Mesendoderm (in vitro differentiated cells): ENCODE measurements at regions not wholly inside any gene's neighbourhood (a gene's known extent, or its start where the extent isn't known, plus 50 kb on each side); places are given as distances from the start of the nearest gene placed in this dataset.
"Not testable (repeated sequence)": the region's sequence is repeated elsewhere in the genome, so short reads cannot be mapped to it uniquely, and the experiment has no call there.

Source experiments
- DNase-seq: peaks from one replicate; pipeline ENCODE4 v3.0.0; 2013
- H2AK5ac ChIP-seq: 2 replicates; pipeline ENCODE4 v1.6.1; 2013; ENCODE audit warnings: low read length, inconsistent platforms
- H2BK120ac ChIP-seq: 2 replicates; pipeline ENCODE4 v1.6.1; 2013; ENCODE audit warnings: low read depth, mild to moderate bottlenecking, low read length, moderate library complexity, mixed read lengths
- H2BK15ac ChIP-seq: replicated peaks from 2 replicates; pipeline ENCODE4 v1.6.1; 2013; ENCODE audit warnings: low read depth, mild to moderate bottlenecking, moderate library complexity
- H2BK5ac ChIP-seq: 2 replicates; pipeline ENCODE4 v1.6.1; 2013; ENCODE audit warnings: low read length, inconsistent platforms
- H3K18ac ChIP-seq: 2 replicates; pipeline ENCODE4 v1.6.1; 2013; ENCODE audit warnings: mild to moderate bottlenecking, low read length, mixed read lengths
- H3K23ac ChIP-seq: one replicate; pipeline ENCODE4 v1.6.1; 2013; ENCODE audit warnings: low read length
- H3K27ac ChIP-seq: 2 replicates; pipeline ENCODE4 v1.5.1; 2013; ENCODE audit warnings: low read depth, mild to moderate bottlenecking, inconsistent platforms, low read length, moderate library complexity
- H3K27me3 ChIP-seq: 2 replicates; pipeline ENCODE4 v1.6.1; 2013; ENCODE audit warnings: low read length, control low read depth, mild to moderate bottlenecking, inconsistent platforms; ENCODE audit not compliant: insufficient read depth, poor library complexity
- H3K36me3 ChIP-seq: 2 replicates; pipeline ENCODE4 v1.6.1; 2013; ENCODE audit warnings: low read length, inconsistent platforms; ENCODE audit not compliant: control insufficient read depth, insufficient read depth
- H3K4ac ChIP-seq: one replicate; pipeline ENCODE4 v1.6.1; 2013; ENCODE audit warnings: low read depth, mild to moderate bottlenecking, low read length, moderate library complexity
- H3K4me1 ChIP-seq: 2 replicates; pipeline ENCODE4 v1.6.1; 2013; ENCODE audit warnings: low read depth, low read length, inconsistent platforms; ENCODE audit not compliant: control insufficient read depth
- H3K4me2 ChIP-seq: 2 replicates; pipeline ENCODE4 v1.6.1; 2013; ENCODE audit warnings: low read length
- H3K4me3 ChIP-seq: 2 replicates; pipeline ENCODE4 v1.5.1; 2013; ENCODE audit warnings: mild to moderate bottlenecking, low read length
- H3K56ac ChIP-seq: one replicate; pipeline ENCODE4 v1.6.1; 2013; ENCODE audit warnings: low read length
- H3K79me1 ChIP-seq: 2 replicates; pipeline ENCODE4 v1.6.1; 2013; ENCODE audit warnings: low read length, inconsistent platforms
- H3K79me2 ChIP-seq: 2 replicates; pipeline ENCODE4 v1.6.1; 2013; ENCODE audit warnings: mild to moderate bottlenecking, low read length; ENCODE audit not compliant: control insufficient read depth, insufficient read depth
- H3K9ac ChIP-seq: 2 replicates; pipeline ENCODE4 v1.6.1; 2013; ENCODE audit warnings: low read length, inconsistent platforms
- H4K5ac ChIP-seq: one replicate; pipeline ENCODE4 v1.6.1; 2013; ENCODE audit warnings: low read length
- H4K8ac ChIP-seq: one replicate; pipeline ENCODE4 v1.6.1; 2013; ENCODE audit warnings: low read depth, mild to moderate bottlenecking, control low read depth, low read length, moderate library complexity
- WGBS: extraction: QIAGEN DNeasy Blood & Tissue Kit; methylation state at CpG from one replicate; pipeline ENCODE4 v1.1.7; 2013; ENCODE audit warnings: low lambda C conversion rate, missing lambda C conversion rate; ENCODE audit not compliant: insufficient coverage; ENCODE audit errors: extremely low coverage; 5-methylcytosine and 5-hydroxymethylcytosine counted together

GRCh38 chr12:67068761-67069450 is 200.3 kb upstream of the CAND1 start:
- Histone ChIP-seq H3K36me3 (no peaks in the 10 kb centered on the region), H3K79me1 (no peaks in the 10 kb centered on the region), H3K4me1 (peaks cover 5% of the 10 kb centered on the region), H3K4me3 (peak overlapping the region; percentile 81), H2BK5ac (no peak overlapping the region), H3K4me2 (peak overlapping the region; percentile 15), H3K18ac (peak overlapping the region; percentile 91), H3K27me3 (no peaks in the 10 kb centered on the region), H3K27ac (peak overlapping the region; percentile 90), H4K5ac (no peak overlapping the region), H4K8ac (no peak overlapping the region), H3K9ac (peak overlapping the region; percentile 82), H3K56ac (peak overlapping the region; percentile 91), H3K23ac (peak overlapping the region; percentile 80), H2AK5ac (no peak overlapping the region), H2BK120ac (peak overlapping the region; percentile 76), H2BK15ac (no peak overlapping the region), H3K4ac (peak overlapping the region; percentile 82), H3K79me2 (peaks cover 4% of the 10 kb centered on the region)
- no CpG with 5 or more reads among the region's 81 CpGs for WGBS
- peak; percentile 86 for DNase-seq

GRCh38 chr12:67069451-67070306 is 199.5 kb upstream of the CAND1 start:
- Histone ChIP-seq H4K5ac (no peak overlapping the region), H2AK5ac (no peak overlapping the region), H3K79me2 (peaks cover 4% of the 10 kb centered on the region), H3K23ac (no peak overlapping the region), H3K36me3 (no peaks in the 10 kb centered on the region), H3K18ac (peak overlapping the region; percentile 91), H3K9ac (peak overlapping the region; percentile 68), H3K4me3 (peak overlapping the region; percentile 48), H3K4me1 (peaks cover 5% of the 10 kb centered on the region), H3K79me1 (no peaks in the 10 kb centered on the region), H3K56ac (peak overlapping the region; percentile 88), H3K4ac (peak overlapping the region; percentile 82), H4K8ac (no peak overlapping the region), H2BK15ac (no peak overlapping the region), H2BK5ac (no peak overlapping the region), H2BK120ac (peak overlapping the region; percentile 70), H3K27ac (peak overlapping the region; percentile 90), H3K27me3 (no peaks in the 10 kb centered on the region), H3K4me2 (peak overlapping the region; percentile 82)
- WGBS, result no CpG with 5 or more reads among the region's 68 CpGs
- DNase-seq, result peak; percentile 90

- H2BK120ac ChIP-seq, result no peak overlapping the region
- peak; percentile 29 for DNase-seq
- H4K5ac ChIP-seq, result no peak overlapping the region
- no peak overlapping the region for H3K4ac ChIP-seq
- no peak overlapping the region for H2AK5ac ChIP-seq
- peaks cover 5% of the 10 kb centered on the region for H3K4me1 ChIP-seq
- H3K79me1 ChIP-seq, result no peaks in the 10 kb centered on the region
- no peak overlapping the region for H3K4me3 ChIP-seq
- no peaks in the 10 kb centered on the region for H3K36me3 ChIP-seq
- no peak overlapping the region for H4K8ac ChIP-seq
- WGBS, result no CpG with 5 or more reads among the region's 6 CpGs
- H3K27me3 ChIP-seq, result no peaks in the 10 kb centered on the region
- H3K9ac ChIP-seq, result peak overlapping the region; percentile 68
- no peak overlapping the region for H3K18ac ChIP-seq
- H3K79me2 ChIP-seq, result peaks cover 4% of the 10 kb centered on the region
- H2BK15ac ChIP-seq, result no peak overlapping the region
- H3K56ac ChIP-seq, result peak overlapping the region; percentile 88
- H3K27ac ChIP-seq, result no peak overlapping the region
- H2BK5ac ChIP-seq, result no peak overlapping the region
- no peak overlapping the region for H3K23ac ChIP-seq
- peak overlapping the region; percentile 82 for H3K4me2 ChIP-seq
Measured at GRCh38 chr12:67070307-67070600, 198.9 kb upstream of the CAND1 start.

- H3K4me3 ChIP-seq, result no peak overlapping the region
- H2BK15ac ChIP-seq, result no peak overlapping the region
- no peak overlapping the region for H2BK5ac ChIP-seq
- no peak overlapping the region for H3K9ac ChIP-seq
- H3K27me3 ChIP-seq, result no peaks in the 10 kb centered on the region
- H3K79me1 ChIP-seq, result no peaks in the 10 kb centered on the region
- no peak overlapping the region for H3K56ac ChIP-seq
- peaks cover 4% of the 10 kb centered on the region for H3K79me2 ChIP-seq
- no peaks in the 10 kb centered on the region for H3K36me3 ChIP-seq
- H3K4ac ChIP-seq, result no peak overlapping the region
- H3K4me1 ChIP-seq, result peaks cover 5% of the 10 kb centered on the region
- H2AK5ac ChIP-seq, result no peak overlapping the region
- H3K27ac ChIP-seq, result no peak overlapping the region
- no peak overlapping the region for H4K8ac ChIP-seq
- peak overlapping the region; percentile 56 for H3K23ac ChIP-seq
- no peak overlapping the region for H4K5ac ChIP-seq
- no peak overlapping the region for H3K4me2 ChIP-seq
- no peak overlapping the region for H2BK120ac ChIP-seq
- WGBS, result no CpG with 5 or more reads among the region's 4 CpGs
- no peak for DNase-seq
- H3K18ac ChIP-seq, result no peak overlapping the region
Measured at GRCh38 chr12:67070604-67071003, 198.6 kb upstream of the CAND1 start.

GRCh38 chr12:67072281-67072680 is 196.9 kb upstream of the CAND1 start:
- H3K23ac ChIP-seq, H3K27me3 ChIP-seq: not testable (repeated sequence)

More at GRCh38 chr12:67072281-67072680, 196.9 kb upstream of the CAND1 start:
- H3K79me2 ChIP-seq, H3K9ac ChIP-seq, H3K79me1 ChIP-seq, H4K5ac ChIP-seq, H4K8ac ChIP-seq, H2BK5ac ChIP-seq, H2BK15ac ChIP-seq, H3K36me3 ChIP-seq, H2AK5ac ChIP-seq, H3K4me2 ChIP-seq, H3K4me3 ChIP-seq, H3K4me1 ChIP-seq, H3K4ac ChIP-seq, DNase-seq, H3K18ac ChIP-seq, H3K56ac ChIP-seq, H3K27ac ChIP-seq, H2BK120ac ChIP-seq: not testable (repeated sequence)
- no CpG with 5 or more reads among the region's 4 CpGs for WGBS
